GM23338 (cell line): ENCODE measurements at regions not wholly inside any gene's neighbourhood (a gene's known extent, or its start where the extent isn't known, plus 50 kb on each side); places are given as distances from the start of the nearest gene placed in this dataset.

Experiments
- ATAC-seq: fragments of 200-7000 bp; cut with Tn5 transposase; 3 replicates; pipeline ENCODE4 v1.9.1; 2020
- DNase-seq: peaks from one replicate; pipeline ENCODE4 v3.0.0-alpha.2; 2015; ENCODE audit warnings: low spot score
- H2AFZ ChIP-seq: fragments of 200-600 bp; sonication (generic); 2 replicates; pipeline ENCODE4 v1.8.0; 2016; ENCODE audit warnings: antibody characterized with exemption, mild to moderate bottlenecking, moderate library complexity
- H3F3A ChIP-seq: fragments of 200-600 bp; sonication (generic); replicated peaks from 2 replicates; pipeline ENCODE4 v1.8.0; 2017; ENCODE audit warnings: antibody characterized with exemption, mixed run types, low read depth
- H3K27ac ChIP-seq: fragments of 200-600 bp; sonication (generic); 2 replicates; pipeline ENCODE4 v1.6.1; 2016; ENCODE audit warnings: low read depth
- H3K27me3 ChIP-seq: fragments of 200-600 bp; sonication (generic); 2 replicates; pipeline ENCODE4 v1.8.0; 2016; ENCODE audit warnings: mild to moderate bottlenecking, mixed run types, moderate library complexity; ENCODE audit not compliant: insufficient read depth
- H3K36me3 ChIP-seq: fragments of 200-600 bp; sonication (generic); 2 replicates; pipeline ENCODE4 v1.8.0; 2016; ENCODE audit warnings: mild to moderate bottlenecking; ENCODE audit not compliant: insufficient read depth
- H3K4me1 ChIP-seq: fragments of 200-600 bp; sonication (generic); 2 replicates; pipeline ENCODE4 v1.8.0; 2016; ENCODE audit warnings: mild to moderate bottlenecking, moderate library complexity; ENCODE audit not compliant: insufficient read depth
- H3K4me2 ChIP-seq: fragments of 200-600 bp; sonication (generic); 2 replicates; pipeline ENCODE4 v1.7.1; 2017; ENCODE audit warnings: mixed run types
- H3K4me3 ChIP-seq: fragments of 200-600 bp; sonication (generic); 2 replicates; pipeline ENCODE4 v1.6.1; 2016; ENCODE audit warnings: mixed run types
- H3K79me2 ChIP-seq: fragments of 200-600 bp; sonication (generic); replicated peaks from 2 replicates; pipeline ENCODE4 v1.8.0; 2017; ENCODE audit warnings: mild to moderate bottlenecking; ENCODE audit not compliant: insufficient read depth
- H3K9me2 ChIP-seq: fragments of 200-600 bp; sonication (generic); 2 replicates; pipeline ENCODE4 v1.8.0; 2017; ENCODE audit not compliant: insufficient read depth
- H4K20me1 ChIP-seq: fragments of 200-600 bp; sonication (generic); replicated peaks from 2 replicates; pipeline ENCODE4 v1.8.0; 2017; ENCODE audit warnings: mild to moderate bottlenecking; ENCODE audit not compliant: insufficient read depth
- H3K27ac Mint-ChIP-seq: 2 replicates; pipeline ENCODE4 v1.8.0; 2020; ENCODE audit warnings: inconsistent platforms, mild to moderate bottlenecking, moderate library complexity, mixed read lengths
- H3K27me3 Mint-ChIP-seq: 3 replicates; pipeline ENCODE4 v1.8.0; 2022; ENCODE audit warnings: low read depth, mild to moderate bottlenecking, moderate library complexity, mixed read lengths, inconsistent platforms; ENCODE audit not compliant: insufficient read depth, poor library complexity
- H3K36me3 Mint-ChIP-seq: 3 replicates; pipeline ENCODE4 v1.8.0; 2021; ENCODE audit warnings: low read depth, mild to moderate bottlenecking, inconsistent platforms, moderate library complexity, mixed read lengths
- H3K4me1 Mint-ChIP-seq: 3 replicates; pipeline ENCODE4 v1.8.0; 2020; ENCODE audit warnings: mild to moderate bottlenecking, inconsistent platforms, mixed read lengths
- H3K4me3 Mint-ChIP-seq: 3 replicates; pipeline ENCODE4 v1.8.0; 2021; ENCODE audit warnings: moderate library complexity, mild to moderate bottlenecking, inconsistent platforms, mixed read lengths
- H3K9me3 Mint-ChIP-seq: 3 replicates; pipeline ENCODE4 v1.8.0; 2020; ENCODE audit warnings: moderate library complexity, mild to moderate bottlenecking, inconsistent platforms, mixed read lengths
- CREB1 ChIP-seq: fragments of 250-450 bp; sonication (Bioruptor Pico); IDR thresholded peaks from 2 replicates; pipeline ENCODE4 v1.5.0; 2020; ENCODE audit warnings: low read depth, mild to moderate bottlenecking, moderate library complexity
- ETS1 ChIP-seq: IDR thresholded peaks from 2 replicates; pipeline ENCODE4 v1.6.1; 2016; ENCODE audit warnings: antibody characterized with exemption
- EZH2 ChIP-seq: fragments of 200-600 bp; sonication (generic); IDR thresholded peaks from one replicate; pipeline ENCODE4 v1.8.0; 2017; ENCODE audit warnings: antibody characterized with exemption, mild to moderate bottlenecking, low read depth; ENCODE audit not compliant: unreplicated experiment
- NANOG ChIP-seq: IDR thresholded peaks from 2 replicates; pipeline ENCODE4 v1.6.1; 2016; ENCODE audit warnings: antibody characterized with exemption, borderline replicate concordance
- ZNF462 ChIP-seq: fragments of 250-450 bp; sonication (Bioruptor Pico); IDR thresholded peaks from 2 replicates; pipeline ENCODE4 v1.5.0; 2020; ENCODE audit warnings: mild to moderate bottlenecking, moderate library complexity

- Histone ChIP-seq H3K27me3 (peaks cover 100% of the 10 kb centered on the region), H3K4me2 (no peak overlapping the region), H3K36me3 (no peaks in the 10 kb centered on the region), H3F3A (no peaks in the 10 kb centered on the region), H3K9me2 (no peaks in the 10 kb centered on the region), H3K27ac (no peak overlapping the region), H2AFZ (no peak overlapping the region), H3K4me1 (no peaks in the 10 kb centered on the region), H3K4me3 (no peak overlapping the region), H3K79me2 (no peaks in the 10 kb centered on the region), H4K20me1 (no peaks in the 10 kb centered on the region; the same call in 1 of the 2 replicates)
- Mint-ChIP-seq H3K4me1 (no peaks in the 10 kb centered on the region), H3K9me3 (no peaks in the 10 kb centered on the region; the same call in 2 of the 3 replicates), H3K36me3 (no peaks in the 10 kb centered on the region), H3K4me3 (no peak overlapping the region), H3K27me3 (peaks cover 83% of the 10 kb centered on the region), H3K27ac (no peak overlapping the region)
- ATAC-seq (no peak), DNase-seq (no peak)
- TF ChIP-seq NANOG (no peak), CREB1 (CRISPR knock-in tag) (no peak), ZNF462 (no peak), ETS1 (no peak), EZH2 (no peak)
Observed at GRCh38 chr22:22712666-22713365, 68.4 kb downstream of the GGTLC2 start.
